CD14-positive monocyte (primary cell): ENCODE measurements at regions not wholly inside any gene's neighbourhood (a gene's known extent, or its start where the extent isn't known, plus 50 kb on each side); places are given as distances from the start of the nearest gene placed in this dataset.

ENCODE experiments used
- DNase-seq, 3 donors: peaks; one replicate each; pipeline ENCODE4 v3.0.0-alpha.2; 2011 to 2022
- H2AFZ ChIP-seq: 2 replicates; pipeline ENCODE4 v1.6.0; 2012; ENCODE audit warnings: mild to moderate bottlenecking, low read depth, low read length, inconsistent platforms; ENCODE audit not compliant: insufficient read depth, poor library complexity, severe bottlenecking
- H3K27ac ChIP-seq, 2 donors: 1 replicate in 1 of 2; 2 replicates in 1 of 2; pipeline ENCODE4 v1.5.1; 2012 to 2013; ENCODE audit warnings: low read length in 2 of 2, control low read depth in 1 of 2, inconsistent platforms in 1 of 2, low read depth in 1 of 2, mild to moderate bottlenecking in 1 of 2
- H3K27me3 ChIP-seq, 2 donors: one replicate each; pipeline versions ENCODE4 v1.6.0 to v1.6.1; 2011 to 2013; ENCODE audit warnings: low read length in 2 of 2; ENCODE audit not compliant: control insufficient read depth in 2 of 2, insufficient read depth in 2 of 2
- H3K36me3 ChIP-seq, 2 donors: replicated peaks in 1 of 2; 1 replicate in 1 of 2; 2 replicates in 1 of 2; pipeline versions ENCODE4 v1.5.1 to v1.6.1; 2012 to 2013; ENCODE audit warnings: low read length in 2 of 2, control low read depth in 1 of 2, inconsistent platforms in 1 of 2, mild to moderate bottlenecking in 1 of 2; ENCODE audit not compliant: insufficient read depth in 2 of 2, control insufficient read depth in 1 of 2
- H3K4me1 ChIP-seq, 2 donors: 1 replicate in 1 of 2; 2 replicates in 1 of 2; pipeline versions ENCODE4 v1.5.1 to v1.6.1; 2012 to 2013; ENCODE audit warnings: low read length in 2 of 2, control low read depth in 1 of 2, inconsistent platforms in 1 of 2, mild to moderate bottlenecking in 1 of 2, moderate library complexity in 1 of 2; ENCODE audit not compliant: insufficient read depth in 2 of 2, control insufficient read depth in 1 of 2
- H3K4me2 ChIP-seq: replicated peaks from 2 replicates; pipeline ENCODE3; 2012; ENCODE audit warnings: low read length, moderate library complexity, mild to moderate bottlenecking; ENCODE audit not compliant: poor library complexity, severe bottlenecking; ENCODE audit errors: extremely low read depth
- H3K4me3 ChIP-seq, 3 experiments: fragments of 200-600 bp in 1 of 3; sonication (generic) in 1 of 3; replicated peaks in 1 of 3; 1 replicate in 2 of 3; 2 replicates in 1 of 3; pipeline ENCODE4 v1.5.1; 2011 to 2013; ENCODE audit warnings: low read length in 3 of 3, mild to moderate bottlenecking in 3 of 3, control low read depth in 2 of 3, low read depth in 2 of 3, inconsistent platforms in 1 of 3, moderate library complexity in 1 of 3
- H3K79me2 ChIP-seq: 2 replicates; pipeline ENCODE4 v1.6.0; 2012; ENCODE audit warnings: mild to moderate bottlenecking, control low read depth, inconsistent platforms, low read length, moderate library complexity; ENCODE audit not compliant: insufficient read depth
- H3K9ac ChIP-seq: 2 replicates; pipeline ENCODE4 v1.6.0; 2017; ENCODE audit warnings: low read length, mild to moderate bottlenecking; ENCODE audit not compliant: insufficient read depth, poor library complexity, severe bottlenecking
- H3K9me3 ChIP-seq, 2 donors: replicated peaks in 1 of 2; 1 replicate in 1 of 2; 2 replicates in 1 of 2; pipeline versions ENCODE4 v1.5.1 to v1.6.1; 2012 to 2013; ENCODE audit warnings: low read length in 2 of 2, control low read depth in 1 of 2; ENCODE audit not compliant: control insufficient read depth in 1 of 2, insufficient read depth in 1 of 2
- H4K20me1 ChIP-seq: 2 replicates; pipeline ENCODE4 v1.6.0; 2012; ENCODE audit warnings: mild to moderate bottlenecking, low read length, control low read depth, moderate library complexity; ENCODE audit not compliant: insufficient read depth
- H3K27ac Mint-ChIP-seq, 7 donors: one replicate each; pipeline ENCODE4 v1.8.0; 2020; ENCODE audit warnings: mild to moderate bottlenecking in 7 of 7, mixed read lengths in 7 of 7, moderate library complexity in 6 of 7, inconsistent platforms in 2 of 7
- H3K27me3 Mint-ChIP-seq, 3 donors: one replicate each; pipeline ENCODE4 v1.8.0; 2021 to 2022; ENCODE audit warnings: low read depth in 3 of 3, mild to moderate bottlenecking in 3 of 3, mixed read lengths in 3 of 3, moderate library complexity in 3 of 3, inconsistent platforms in 1 of 3
- H3K36me3 Mint-ChIP-seq, 2 donors: one replicate each; pipeline ENCODE4 v1.8.0; 2020; ENCODE audit warnings: mixed read lengths in 2 of 2, inconsistent platforms in 1 of 2, mild to moderate bottlenecking in 1 of 2
- H3K4me1 Mint-ChIP-seq: one replicate; pipeline ENCODE4 v1.8.0; 2020; ENCODE audit warnings: mild to moderate bottlenecking, mixed read lengths
- H3K4me3 Mint-ChIP-seq, 2 donors: one replicate each; pipeline ENCODE4 v1.8.0; 2020; ENCODE audit warnings: mild to moderate bottlenecking in 2 of 2, mixed read lengths in 2 of 2, moderate library complexity in 1 of 2
- H3K9me3 Mint-ChIP-seq, 7 donors: one replicate each; pipeline ENCODE4 v1.8.0; 2020 to 2022; ENCODE audit warnings: mixed read lengths in 7 of 7, mild to moderate bottlenecking in 6 of 7, moderate library complexity in 6 of 7, inconsistent platforms in 2 of 7
- CTCF ChIP-seq: fragments of 200-600 bp; IDR thresholded peaks from one replicate; pipeline ENCODE4 v1.8.0; 2022; ENCODE audit warnings: antibody characterized with exemption, mild to moderate bottlenecking
- whole genome bisulfite sequencing: methylation state at CpG from one replicate; pipeline ENCODE4 v1.1.5; 2013; ENCODE audit warnings: missing lambda C conversion rate; ENCODE audit not compliant: insufficient coverage; 5-methylcytosine and 5-hydroxymethylcytosine counted together
- intact Hi-C, 2 donors: fragments of 100-400 bp; cut with micrococcal nuclease; formaldehyde crosslinking; loops; one replicate each; pipeline versions ENCODE4 v1.15.0 to v1.15.1; 2023

- Histone ChIP-seq H3K9ac (no peak overlapping the region), H3K27me3 (no peaks in the 10 kb centered on the region), H3K4me2 (no peak overlapping the region), H3K9me3 (peaks cover 0 to 4% of the 10 kb centered on the region in 2 donors), H3K79me2 (no peaks in the 10 kb centered on the region), H3K4me1 (no peaks in the 10 kb centered on the region), H3K4me3 (no peak overlapping the region), H3K27ac (no peak overlapping the region), H3K36me3 (no peaks in the 10 kb centered on the region), H2AFZ (no peak overlapping the region), H4K20me1 (no peaks in the 10 kb centered on the region)
- no peak overlapping the region for H3K4me3 Mint-ChIP-seq
- no peaks in the 10 kb centered on the region for H3K4me1 Mint-ChIP-seq
- peaks cover 0 to 13% (median 8%) of the 10 kb centered on the region in 7 donors for H3K9me3 Mint-ChIP-seq
- H3K27me3 Mint-ChIP-seq, result peaks cover 0 to 3% (median 1%) of the 10 kb centered on the region in 3 donors
- TF ChIP-seq CTCF, result no peak
- no peak for DNase-seq
- intact Hi-C loops, result no loop called here
- H3K36me3 Mint-ChIP-seq, result no peaks in the 10 kb centered on the region
- WGBS, result 100% methylated on average over 1 of the region's 3 CpGs
- H3K27ac Mint-ChIP-seq, result no peak overlapping the region
Measured at GRCh38 chr6:4506223-4506622, 270.0 kb upstream of the CDYL start.

GRCh38 chr6:4504700-4505099, 271.5 kb upstream of the CDYL start:
- Histone ChIP-seq H3K27ac (no peak overlapping the region), H3K4me2 (no peak overlapping the region), H3K4me3 (no peak overlapping the region), H3K27me3 (no peaks in the 10 kb centered on the region), H3K9ac (no peak overlapping the region), H4K20me1 (no peaks in the 10 kb centered on the region), H3K4me1 (no peaks in the 10 kb centered on the region), H3K9me3 (no peaks in the 10 kb centered on the region), H2AFZ (no peak overlapping the region), H3K79me2 (no peaks in the 10 kb centered on the region), H3K36me3 (no peaks in the 10 kb centered on the region)
- H3K4me3 Mint-ChIP-seq, result no peak overlapping the region
- H3K4me1 Mint-ChIP-seq, result no peaks in the 10 kb centered on the region
- H3K9me3 Mint-ChIP-seq, result peaks cover 1 to 10% (median 8%) of the 10 kb centered on the region in 7 donors
- no peak for DNase-seq
- H3K27ac Mint-ChIP-seq, result no peak overlapping the region
- H3K27me3 Mint-ChIP-seq, result peaks cover 0 to 3% (median 1%) of the 10 kb centered on the region in 3 donors
- H3K36me3 Mint-ChIP-seq, result no peaks in the 10 kb centered on the region
- no peak for TF ChIP-seq CTCF
- no CpG with 5 or more reads among the region's 2 CpGs for WGBS
- intact Hi-C loops, result no loop called here
